ENCODE measurements at regions not wholly inside any gene's neighbourhood (a gene's known extent, or its start where the extent isn't known, plus 50 kb on each side); places are given as distances from the start of the nearest gene placed in this dataset.

GRCh38 chr5:134463991-134464760, 52.5 kb upstream of the CDKN2AIPNL start:
- TF ChIP-seq, protein P1, sequence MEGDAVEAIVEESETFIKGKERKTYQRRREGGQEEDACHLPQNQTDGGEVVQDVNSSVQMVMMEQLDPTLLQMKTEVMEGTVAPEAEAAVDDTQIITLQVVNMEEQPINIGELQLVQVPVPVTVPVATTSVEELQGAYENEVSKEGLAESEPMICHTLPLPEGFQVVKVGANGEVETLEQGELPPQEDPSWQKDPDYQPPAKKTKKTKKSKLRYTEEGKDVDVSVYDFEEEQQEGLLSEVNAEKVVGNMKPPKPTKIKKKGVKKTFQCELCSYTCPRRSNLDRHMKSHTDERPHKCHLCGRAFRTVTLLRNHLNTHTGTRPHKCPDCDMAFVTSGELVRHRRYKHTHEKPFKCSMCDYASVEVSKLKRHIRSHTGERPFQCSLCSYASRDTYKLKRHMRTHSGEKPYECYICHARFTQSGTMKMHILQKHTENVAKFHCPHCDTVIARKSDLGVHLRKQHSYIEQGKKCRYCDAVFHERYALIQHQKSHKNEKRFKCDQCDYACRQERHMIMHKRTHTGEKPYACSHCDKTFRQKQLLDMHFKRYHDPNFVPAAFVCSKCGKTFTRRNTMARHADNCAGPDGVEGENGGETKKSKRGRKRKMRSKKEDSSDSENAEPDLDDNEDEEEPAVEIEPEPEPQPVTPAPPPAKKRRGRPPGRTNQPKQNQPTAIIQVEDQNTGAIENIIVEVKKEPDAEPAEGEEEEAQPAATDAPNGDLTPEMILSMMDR (IDR thresholded peaks at IDR 0.05; ENCODE audit: low read depth, low read length) = no peak
- Histone ChIP-seq H3K4me3 (ENCODE audit: low read depth, low read length) (no peak overlapping the region), H3K9me3 (no peaks in the 10 kb centered on the region), H3K4me1 (peaks cover 5% of the 10 kb centered on the region), H3K27me3 (no peaks in the 10 kb centered on the region), H3K36me3 (no peaks in the 10 kb centered on the region)
- DNase-seq = no peak

DNA sequence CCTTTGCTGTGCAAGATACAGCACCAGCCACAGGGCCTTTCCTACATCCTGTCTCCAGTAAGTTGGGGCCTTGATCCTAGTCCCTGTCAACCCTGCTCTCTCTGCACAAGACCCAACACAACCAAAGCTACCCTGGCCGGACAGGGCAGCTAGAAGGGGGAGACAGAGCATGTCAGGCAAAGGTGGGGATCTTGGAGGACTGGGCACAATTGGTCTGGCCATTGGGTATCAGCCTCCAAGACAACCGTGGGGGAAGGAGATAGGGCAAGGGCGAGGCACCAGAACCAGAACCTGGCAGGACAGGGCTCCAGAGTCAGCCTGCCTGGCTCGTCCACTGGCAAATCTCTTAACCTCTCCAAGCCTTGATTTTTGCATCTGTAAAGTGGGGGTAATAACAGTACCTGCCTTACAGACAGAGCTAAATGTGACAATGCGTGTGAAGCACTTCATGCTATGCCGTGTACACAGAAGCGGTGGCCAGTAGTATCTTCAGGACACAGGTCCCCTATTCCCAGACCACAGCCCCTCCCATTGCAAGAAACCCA, 51.6 kb upstream of the CDKN2AIPNL start:
- Histone ChIP-seq H3K36me3 (no peaks in the 10 kb centered on the region), H3K9me3 (no peaks in the 10 kb centered on the region), H3K4me1 (peaks cover 5% of the 10 kb centered on the region), H3K4me3 (ENCODE audit: low read depth, low read length) (no peak overlapping the region), H3K27me3 (no peaks in the 10 kb centered on the region)
- TF ChIP-seq, protein P1 (IDR thresholded peaks at IDR 0.05; ENCODE audit: low read depth, low read length) = no peak
- DNase-seq = no peak

DNA sequence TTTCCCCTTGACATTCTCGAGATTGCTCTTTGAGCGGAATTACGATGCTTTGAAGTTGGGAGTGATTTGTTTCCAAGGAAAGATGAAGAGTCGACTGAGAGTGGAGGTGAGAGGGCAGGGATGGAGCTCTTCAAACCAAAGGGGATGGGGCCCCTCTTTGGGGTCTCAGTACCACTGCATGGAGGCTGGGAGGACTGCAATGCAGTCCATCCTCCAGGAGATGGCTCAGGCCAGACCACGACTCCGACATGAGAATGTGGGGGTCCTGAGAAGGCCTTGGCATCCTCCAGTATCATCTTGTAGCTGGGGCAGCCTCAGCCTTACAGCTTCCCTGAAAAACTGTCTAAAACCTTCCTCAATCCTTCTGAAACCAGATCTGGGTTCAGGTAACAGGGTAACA, 51.1 kb upstream of the CDKN2AIPNL start:
- H3K4me1 ChIP-seq = peaks cover 5% of the 10 kb centered on the region
- no peak overlapping the region for H3K4me3 ChIP-seq (ENCODE audit: low read depth, low read length)
- TF ChIP-seq, protein P1 (IDR thresholded peaks at IDR 0.05; ENCODE audit: low read depth, low read length) = no peak; the same call in 1 of the 2 replicates

GRCh38 chr5:134462047-134462575, 50.4 kb upstream of the CDKN2AIPNL start:
- TF ChIP-seq, protein P1 (IDR thresholded peaks at IDR 0.05; ENCODE audit: low read depth, low read length) = no peak
- Histone ChIP-seq H3K27me3 (no peaks in the 10 kb centered on the region), H3K36me3 (no peaks in the 10 kb centered on the region), H3K9me3 (no peaks in the 10 kb centered on the region), H3K4me1 (peaks cover 4% of the 10 kb centered on the region), H3K4me3 (ENCODE audit: low read depth, low read length) (no peak overlapping the region)
- no peak for DNase-seq

More for the DNA sequence above, 51.1 kb upstream of the CDKN2AIPNL start:
- H3K27me3 ChIP-seq = no peaks in the 10 kb centered on the region
- H3K9me3 ChIP-seq = no peaks in the 10 kb centered on the region
- no peaks in the 10 kb centered on the region for H3K36me3 ChIP-seq
- DNase-seq = no peak

All from BE2C (cell line).